Stimulated activated CD8-positive, alpha-beta memory T cell treated with anti-CD3 and anti-CD28 coated beads, Interleukin-7, amount 100 ng/mL, for 4 hours (primary cell): ENCODE measurements at regions not wholly inside any gene's neighbourhood (a gene's known extent, or its start where the extent isn't known, plus 50 kb on each side); places are given as distances from the start of the nearest gene placed in this dataset.
"Not testable (repeated sequence)": the region's sequence is repeated elsewhere in the genome, so short reads cannot be mapped to it uniquely, and the experiment has no call there.

Experiments
- DNase-seq, 2 donors: peaks; one replicate each; pipeline ENCODE4 v3.0.0-alpha.2; 2020; ENCODE audit warnings: low read depth in 2 of 2

DNA sequence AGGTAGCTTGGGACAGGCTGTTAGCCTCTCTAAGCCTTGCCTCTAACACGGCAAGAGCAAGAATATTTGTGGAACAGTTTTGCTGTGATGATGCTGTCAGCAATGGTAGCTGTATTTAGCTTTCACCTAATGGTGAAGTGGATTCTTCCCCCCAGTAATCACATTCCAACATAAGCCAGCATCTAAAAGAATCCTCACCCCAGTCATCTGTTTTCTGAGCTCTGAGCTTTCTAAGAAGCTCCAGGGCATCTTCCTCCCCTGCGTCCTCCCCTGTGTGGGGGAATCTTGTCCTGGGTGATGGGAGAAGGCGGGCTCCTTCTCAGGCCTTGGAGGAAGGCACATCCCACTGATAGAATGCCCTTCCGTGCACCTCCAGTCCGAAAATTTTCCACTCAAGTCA, 367.6 kb downstream of the BRD1 start:
- no peak for DNase-seq

DNA sequence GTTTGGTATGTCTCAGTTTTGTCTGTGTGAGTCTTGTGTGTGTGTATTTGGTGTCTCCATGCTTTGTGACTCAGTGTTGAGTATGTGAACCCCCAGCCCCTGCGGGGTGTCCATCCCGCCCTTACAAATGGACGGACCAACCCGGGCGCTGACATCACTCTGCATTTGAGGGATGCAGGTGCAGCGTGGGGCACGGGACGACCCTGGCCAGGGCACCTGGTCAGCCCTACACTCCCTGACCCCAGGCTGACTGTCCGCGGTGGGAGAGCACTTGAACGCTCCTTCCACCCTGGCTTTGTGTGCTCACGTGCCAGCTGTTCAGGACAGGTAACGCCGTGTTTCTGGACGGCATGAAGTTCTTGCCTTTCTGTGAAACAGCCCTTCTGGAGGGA, 369.0 kb downstream of the BRD1 start:
- DNase-seq: no peak

DNA sequence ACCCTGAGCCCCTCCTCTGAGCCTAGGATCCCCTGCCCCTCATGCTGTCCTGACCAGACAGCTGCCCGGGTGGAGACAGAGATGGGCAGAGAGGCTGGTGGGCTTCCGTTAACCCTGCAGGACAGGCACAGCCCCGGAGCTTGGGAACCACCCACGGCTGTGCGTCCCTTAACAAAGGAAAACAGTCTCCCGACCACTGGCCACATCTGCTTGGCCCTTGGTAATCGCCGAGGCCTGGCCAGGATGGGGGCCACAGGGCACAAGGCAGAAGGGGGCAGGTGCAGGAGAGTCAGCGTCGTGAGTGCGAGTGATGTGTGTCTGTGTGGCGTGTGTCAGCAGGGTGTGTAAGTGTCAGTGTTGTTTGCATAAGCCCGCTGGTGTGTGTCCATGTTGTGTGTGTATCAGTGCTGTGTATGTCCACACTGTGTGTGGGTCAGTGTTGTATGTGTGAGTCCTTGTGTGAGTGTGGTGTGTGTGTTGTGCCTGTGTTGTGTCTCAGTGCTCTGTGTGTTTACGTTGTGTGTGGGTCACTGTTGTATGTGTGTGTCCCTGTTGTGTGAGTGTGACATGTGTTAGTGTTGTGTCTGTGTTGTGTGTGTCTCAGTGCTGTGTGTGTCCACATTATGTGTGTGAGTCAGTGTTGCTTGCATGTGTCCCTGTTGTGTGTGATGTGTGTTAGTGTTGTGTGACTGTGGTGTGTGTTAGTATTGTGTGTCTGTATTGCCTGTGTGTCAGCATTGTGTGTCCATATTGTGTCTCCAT, 369.5 kb downstream of the BRD1 start:
- DNase-seq: no peak

DNA sequence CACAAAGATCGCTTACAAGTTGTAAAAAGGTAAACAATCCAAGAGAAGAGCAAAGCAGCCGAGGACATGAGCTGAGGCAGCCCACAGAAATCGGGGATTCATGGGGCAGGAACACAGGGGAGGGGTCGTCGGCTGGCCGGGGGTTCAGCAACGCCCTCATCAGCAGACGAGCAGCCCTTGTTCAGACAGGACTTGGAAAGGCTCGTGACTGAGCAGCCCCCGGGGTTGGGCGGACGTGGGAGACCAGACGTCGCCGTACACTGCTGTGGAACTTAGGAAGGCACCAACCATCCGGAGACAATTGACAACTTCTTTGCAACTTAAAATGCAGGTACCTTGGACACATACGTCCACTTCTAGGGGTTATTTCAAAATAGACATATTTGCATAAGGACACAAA, 370.5 kb downstream of the BRD1 start:
- DNase-seq: no peak

DNA sequence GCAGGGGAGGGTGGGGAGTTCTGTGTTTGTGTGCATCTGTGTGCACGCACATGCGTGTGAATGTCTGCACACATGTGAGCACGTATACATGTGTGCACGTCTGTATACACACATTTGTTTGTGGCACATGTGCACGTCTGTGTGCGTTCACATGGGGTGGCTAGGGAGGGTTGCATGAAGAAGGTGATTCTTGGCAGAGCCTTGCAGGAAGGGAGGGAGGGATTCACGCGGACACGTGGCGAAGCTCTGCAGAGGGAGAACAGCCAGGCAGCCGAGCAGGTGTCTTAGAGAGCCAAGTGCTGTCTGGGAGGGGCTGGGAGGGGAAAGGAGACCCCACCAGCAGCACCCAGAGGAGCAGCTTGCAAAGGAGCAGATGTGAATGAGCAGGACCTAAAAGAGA, 372.1 kb downstream of the BRD1 start:
- no peak for DNase-seq

DNA sequence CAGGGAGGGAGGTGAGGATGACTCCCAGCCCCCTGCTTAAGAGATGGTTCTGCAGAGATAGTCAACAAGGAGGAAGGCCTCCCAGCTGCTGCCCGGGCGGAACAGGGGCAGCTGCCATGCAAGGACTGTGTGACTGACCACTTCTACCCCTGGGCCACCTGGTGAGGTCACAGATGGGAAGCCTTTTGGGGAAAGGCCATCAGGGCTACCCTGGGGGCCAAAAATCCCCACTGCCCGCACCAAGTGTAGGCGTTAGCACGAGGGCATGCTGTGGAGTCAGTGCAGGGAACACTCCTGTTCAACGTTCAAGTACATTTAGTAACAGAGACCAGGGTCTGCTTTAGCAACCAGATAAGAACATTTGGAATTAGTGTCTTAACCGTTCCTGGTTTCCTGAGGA, 372.9 kb downstream of the BRD1 start:
- DNase-seq: no peak

DNA sequence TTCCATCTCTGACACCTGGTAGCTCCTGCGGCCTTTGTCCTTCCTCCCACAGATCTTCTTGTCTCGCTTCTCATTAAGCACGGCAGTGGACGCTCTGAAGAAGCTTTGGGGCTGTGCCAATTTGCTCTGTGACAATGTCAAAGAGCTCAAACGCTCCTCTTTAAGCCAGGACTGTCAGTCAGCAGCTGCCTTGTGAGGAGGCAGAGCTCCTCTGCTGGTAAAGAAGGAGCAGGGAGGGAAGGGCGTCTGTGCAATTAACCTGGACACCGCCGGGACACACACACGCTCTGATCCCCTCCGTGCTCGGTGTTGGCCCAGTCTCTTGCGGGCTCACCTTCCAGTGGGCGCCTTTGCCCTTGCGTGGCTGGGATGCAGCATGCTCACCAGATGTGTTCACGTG, 373.9 kb downstream of the BRD1 start:
- no peak for DNase-seq

DNA sequence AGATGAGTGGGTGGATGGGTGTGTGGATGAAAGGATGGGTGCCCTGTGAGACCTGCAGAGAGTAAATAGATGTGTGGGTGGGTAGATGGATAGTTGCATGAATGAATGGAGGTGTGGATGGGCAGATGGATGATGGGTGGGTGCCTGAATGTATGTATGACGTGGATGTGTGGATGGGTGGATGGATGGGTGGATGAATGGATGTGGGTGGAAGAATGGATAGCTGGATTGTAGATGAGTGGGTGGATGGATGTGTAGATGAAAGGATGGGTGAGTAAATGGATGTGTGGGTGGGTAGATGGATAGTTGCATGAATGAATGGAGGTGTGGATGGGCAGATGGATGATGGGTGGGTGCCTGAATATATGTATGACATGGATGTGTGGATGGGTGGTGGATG, 374.7 kb downstream of the BRD1 start:
- not testable (repeated sequence) for DNase-seq

DNA sequence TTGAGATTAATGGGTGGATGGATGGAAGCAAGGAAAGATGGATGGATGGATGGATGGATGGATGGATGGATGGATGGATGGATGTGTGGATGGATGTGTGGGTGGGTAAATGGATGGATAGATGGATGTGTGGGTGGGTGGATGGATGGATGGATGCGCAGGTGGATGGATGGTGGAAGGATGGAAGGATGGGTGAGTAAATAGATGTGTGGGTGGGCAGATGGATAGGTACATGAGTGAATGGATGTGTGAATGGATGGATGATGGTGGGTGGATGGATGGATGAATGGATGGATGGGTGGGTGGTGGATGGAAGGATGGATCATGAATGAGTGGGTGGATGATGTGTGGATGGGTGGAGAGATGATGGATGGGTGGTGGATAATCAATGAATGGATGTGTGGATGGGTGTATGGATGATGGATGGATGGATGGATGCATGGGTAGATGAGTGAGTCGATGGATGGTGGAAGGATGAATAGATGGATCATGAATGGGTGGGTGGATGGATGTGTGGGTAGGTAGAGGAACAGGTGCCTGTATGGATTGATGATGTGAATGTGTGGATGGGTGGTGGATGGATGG, 375.2 kb downstream of the BRD1 start:
- no peak for DNase-seq

DNA sequence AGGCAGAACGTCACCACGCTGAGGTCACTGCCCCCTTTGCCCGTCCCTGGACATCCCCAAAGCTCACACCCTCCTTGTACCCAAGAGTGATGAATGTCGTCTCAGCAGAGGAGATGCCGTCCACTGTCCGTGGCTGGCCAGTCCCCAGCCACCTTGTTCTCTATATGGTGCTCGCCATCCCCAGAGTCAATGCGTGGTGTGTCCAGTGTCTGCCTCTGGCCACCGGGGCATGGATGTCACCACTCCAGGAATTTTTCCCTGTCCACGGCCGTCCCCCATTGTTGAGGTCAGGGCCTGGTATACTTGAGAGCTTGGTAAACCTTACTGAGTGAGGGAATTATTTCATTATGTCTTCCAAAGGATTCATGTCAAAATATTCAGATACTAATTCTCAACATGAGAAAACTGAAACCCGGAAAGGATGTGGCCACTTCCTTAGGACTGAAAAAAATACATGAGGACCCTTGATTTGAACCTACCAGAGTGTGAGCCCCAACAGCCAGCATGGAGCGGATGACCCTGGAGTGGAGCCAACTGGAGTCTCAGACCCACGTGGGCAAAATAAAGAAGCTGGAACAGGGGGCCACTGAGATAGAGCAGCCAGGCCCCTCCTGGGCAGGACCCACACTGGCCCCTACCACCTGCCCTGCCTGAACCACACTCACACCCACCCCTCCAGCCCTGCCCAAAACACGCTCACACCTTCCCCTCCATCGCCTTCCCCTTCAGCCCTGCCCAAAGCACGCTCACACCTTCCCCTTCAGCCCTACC, 376.4 kb downstream of the BRD1 start:
- no peak for DNase-seq

DNA sequence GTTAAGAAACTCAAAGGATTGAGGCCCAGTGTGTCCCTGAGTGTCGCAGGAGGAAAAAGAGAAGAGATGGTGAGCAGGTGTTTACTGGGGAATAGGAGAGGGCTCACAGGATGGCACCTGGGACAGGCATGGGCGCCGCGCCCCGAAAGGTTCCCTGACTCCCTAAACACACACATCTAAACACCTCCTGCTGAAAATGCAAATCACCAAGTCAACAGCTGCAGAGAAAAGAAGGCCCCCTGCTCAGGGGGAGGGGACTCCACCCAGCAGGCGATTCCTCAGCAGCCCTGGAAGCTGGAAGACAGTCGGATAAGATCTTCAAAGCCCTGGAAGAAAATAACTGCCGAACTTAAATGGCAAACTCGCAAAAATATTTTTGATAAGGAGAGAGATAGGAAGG, 377.2 kb downstream of the BRD1 start:
- no peak for DNase-seq

DNA sequence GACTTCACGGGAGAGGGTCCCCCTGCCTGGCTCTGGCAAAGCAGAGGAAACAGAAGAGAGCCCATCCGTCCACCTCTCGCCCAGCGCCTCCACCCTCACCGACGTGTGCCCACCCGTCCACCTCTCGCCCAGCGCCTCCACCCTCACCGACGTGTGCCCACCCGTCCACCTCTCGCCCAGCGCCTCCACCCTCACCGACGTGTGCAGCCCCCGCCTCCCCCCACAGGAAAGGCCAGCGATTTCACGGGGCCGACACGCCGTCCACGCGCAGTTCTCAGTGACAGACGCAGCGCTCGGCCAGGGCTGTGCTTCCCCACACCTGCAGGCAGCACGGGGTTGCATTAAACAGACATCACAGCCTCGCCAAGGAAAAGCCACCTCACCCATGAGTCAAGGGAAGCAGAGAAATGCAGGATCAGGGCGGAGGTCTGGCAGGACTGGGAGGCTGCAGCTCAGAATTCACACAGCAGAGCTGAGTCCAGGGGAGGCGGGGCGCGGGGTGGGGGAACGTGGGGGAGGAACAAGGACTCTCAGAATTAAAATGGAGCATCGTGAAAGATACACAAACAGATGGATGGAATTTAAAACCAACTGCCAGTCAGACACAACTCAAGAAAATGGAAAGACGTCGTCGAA, 377.7 kb downstream of the BRD1 start:
- no peak for DNase-seq

DNA sequence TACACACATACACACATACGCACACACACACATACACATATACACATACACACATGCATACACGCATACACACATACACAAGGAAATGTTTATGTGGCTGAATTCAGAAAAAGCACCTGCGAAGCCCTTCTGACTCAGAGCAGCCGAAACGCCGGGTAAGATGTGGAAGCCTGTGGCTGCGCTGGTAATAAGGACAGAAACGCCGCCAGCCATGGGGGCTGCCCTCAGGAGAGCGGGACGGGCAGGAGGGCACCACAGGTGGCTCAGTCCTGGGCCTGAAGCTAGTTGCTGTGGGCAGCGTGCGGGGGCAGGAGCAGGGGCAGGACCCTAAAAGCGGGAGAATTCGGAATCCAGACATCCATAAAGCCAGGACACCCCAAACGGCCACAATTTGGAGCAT, 378.3 kb downstream of the BRD1 start:
- no peak for DNase-seq

DNA sequence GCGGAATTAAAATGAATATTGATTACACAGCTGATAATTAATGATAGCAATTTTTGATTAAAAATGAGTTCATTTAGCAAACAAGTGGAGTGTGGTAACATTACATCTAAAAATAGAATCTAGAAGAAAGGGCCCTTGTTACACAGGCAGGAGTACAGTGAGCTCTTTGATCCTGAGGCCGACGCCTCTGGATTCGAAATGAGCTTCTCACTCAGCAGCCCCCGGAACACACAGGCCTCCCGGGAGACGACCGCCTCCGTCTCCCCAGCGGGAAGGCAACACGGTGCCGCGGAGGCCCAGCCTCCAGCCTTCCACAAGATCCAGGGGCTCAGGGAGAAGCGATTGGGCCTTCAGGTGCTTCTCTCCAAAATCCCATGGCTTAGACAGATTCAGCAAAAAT, 379.1 kb downstream of the BRD1 start:
- DNase-seq: no peak

DNA sequence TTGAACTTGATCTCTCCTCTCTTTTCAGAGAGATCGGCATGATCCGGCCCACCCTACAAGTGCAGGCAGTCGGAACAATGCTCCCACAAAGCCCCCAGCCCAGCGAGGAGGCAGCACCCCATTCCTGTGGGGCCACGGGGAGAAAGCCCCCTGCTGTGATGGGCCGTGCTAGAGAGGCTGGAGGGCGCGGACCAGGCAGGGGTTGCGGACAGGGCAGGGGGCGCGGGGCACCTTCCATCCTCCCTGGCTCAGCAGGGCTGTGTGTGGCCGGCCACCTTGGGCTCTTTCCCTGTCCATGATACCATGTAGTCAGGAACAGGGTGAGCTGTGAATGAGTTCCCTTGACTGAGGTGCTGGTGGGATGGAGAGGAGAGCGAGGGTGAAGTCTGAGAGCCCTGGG, 379.8 kb downstream of the BRD1 start:
- no peak for DNase-seq

DNA sequence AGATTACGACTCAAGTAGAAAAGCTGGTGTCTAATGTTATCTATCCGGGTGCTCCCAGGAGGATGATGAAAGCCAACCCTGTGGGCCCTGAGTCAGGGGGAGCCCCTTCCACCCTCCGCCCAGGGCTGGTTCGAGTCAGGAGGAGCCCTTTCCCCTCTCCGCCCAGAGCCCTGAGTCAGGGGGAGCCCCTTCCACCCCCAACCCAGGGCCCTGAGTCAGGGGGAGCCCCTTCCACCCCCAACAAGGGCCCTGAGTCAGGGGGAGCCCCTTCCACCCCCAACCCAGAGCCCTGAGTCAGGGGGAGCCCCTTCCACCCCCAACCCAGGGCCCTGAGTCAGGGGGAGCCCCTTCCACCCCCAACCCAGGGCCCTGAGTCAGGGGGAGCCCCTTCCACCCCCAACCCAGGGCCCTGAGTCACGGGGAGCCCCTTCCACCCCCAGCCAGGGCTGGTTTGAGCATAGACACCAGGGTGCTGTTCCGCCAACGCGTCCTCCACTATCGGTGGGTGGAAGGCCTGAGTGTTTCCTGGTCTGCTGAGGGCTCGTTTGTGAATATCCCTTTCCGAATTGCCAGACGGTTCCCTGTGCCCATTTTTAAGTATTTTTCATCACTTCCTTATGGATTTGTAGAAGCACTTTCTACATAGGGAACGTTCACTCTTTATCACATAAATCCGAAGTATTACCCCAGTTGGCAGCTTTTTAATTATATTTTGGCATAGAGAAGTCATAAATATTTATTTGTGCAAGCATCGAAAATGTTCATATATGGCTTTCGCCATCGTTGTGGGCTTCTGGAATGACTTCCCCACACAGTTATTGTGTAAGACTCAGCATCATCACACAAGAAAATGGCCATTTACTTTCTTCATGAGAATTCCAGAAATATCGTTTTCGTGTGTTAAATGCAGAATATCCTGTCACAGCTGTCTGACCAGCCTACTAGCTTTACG, 380.6 kb downstream of the BRD1 start:
- DNase-seq: no peak

DNA sequence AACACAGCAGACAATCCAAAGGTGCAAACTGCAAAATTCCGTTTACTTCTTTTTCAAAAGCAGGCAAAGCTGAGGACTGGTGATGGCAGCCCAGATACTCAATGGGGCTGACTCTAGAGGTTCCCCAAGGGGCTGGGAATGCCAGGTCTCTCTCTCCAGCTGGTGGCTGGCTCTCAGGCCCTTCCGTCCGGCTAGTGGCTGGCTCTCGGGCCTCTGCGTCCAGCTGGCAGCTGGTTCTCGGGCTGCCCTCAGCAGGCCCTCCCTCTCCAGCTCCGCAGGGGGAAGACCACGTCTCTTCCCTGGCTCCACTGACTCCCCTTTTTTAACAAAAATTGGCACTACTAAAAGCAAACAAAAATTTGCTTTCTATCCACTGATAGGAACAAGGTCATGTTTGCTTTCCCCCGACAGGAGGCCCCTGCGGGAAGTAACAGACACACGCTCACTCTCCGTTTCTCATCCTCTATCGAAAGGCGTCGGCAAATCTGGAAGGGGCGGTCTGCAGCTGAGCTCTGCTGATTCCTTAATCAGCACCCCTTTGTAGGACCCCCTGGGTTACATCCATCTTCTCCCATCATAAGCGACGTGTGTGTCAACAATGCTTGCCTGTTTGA, 381.4 kb downstream of the BRD1 start:
- DNase-seq: no peak

DNA sequence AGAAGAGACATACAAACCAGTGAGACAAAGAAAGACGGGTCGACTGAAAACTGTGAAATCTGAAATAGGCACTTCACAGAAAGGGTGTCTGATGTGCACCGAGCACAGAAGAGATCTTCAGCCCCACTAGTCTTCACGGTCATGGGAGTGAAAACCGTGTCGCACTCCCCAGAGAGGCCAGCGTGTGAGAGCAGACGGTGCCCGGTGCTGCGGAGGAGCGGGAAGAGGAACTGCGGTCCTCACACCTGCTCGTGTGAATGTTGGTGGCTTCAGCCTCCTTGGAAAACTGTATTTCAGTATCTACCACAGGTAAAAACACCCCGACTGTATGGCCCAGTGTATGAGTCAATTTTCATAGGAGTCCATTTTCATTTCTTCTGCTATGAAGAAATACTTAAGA, 382.9 kb downstream of the BRD1 start:
- DNase-seq: no peak

DNA sequence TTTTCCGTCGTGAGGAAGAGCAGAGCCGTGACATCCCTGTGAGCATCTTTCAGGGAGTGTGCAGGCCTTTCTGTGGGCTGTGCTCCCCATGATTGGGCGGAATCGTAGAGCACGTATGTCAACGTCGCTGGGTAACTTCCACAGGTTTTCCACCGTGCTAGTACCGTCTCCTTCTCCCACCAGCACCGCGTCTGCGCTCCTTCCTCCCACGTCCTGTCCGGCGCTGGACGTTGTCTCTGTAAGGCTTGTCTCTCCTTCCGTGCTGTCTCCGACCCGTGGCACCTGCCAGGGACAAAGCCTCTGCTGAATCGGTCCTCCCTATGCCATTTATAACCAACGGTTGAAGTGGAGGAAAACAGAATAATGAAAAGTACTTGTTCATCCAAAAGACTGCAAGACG, 386.7 kb downstream of the BRD1 start:
- no peak for DNase-seq

DNA sequence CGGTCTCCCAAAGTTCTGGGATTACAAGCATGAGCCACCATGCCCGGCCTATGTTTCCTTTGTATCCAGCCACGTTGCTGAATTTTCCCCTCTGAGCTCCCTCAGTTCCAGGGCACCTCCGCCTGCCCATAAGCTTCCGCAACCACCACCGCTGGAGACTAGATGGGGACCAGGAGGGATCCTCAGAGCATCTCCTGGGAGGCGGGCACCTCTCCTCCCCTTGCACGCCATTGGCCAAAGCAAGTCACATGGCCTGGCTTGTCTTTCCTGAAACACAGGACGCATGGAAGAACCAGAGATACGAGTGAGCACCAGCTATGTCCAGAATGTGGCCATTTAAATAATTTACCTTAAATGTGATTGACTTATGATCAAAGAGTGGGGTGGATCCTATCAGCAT, 388.3 kb downstream of the BRD1 start:
- no peak for DNase-seq

DNA sequence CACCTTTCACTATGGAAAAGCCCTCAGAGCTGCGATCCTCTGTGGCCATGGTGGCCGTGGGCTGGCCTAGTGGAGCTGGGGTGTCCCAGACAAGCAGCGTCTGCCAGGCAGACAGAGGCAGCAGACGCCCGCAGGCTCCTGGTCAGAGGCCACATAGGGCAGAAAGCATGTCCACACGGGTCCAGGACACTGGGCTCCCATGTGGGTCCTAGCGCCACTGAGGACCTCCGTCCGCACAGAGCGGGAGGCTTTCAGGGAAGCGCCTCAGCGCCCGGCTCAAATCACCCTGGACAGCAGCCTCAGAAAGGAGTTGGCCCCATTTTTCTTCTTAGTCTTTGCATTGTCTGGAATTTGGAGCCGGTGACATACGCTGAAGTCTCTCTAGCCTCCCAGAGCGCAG, 389.7 kb downstream of the BRD1 start:
- no peak for DNase-seq
